ENCODE measurements at regions not wholly inside any gene's neighbourhood (a gene's known extent, or its start where the extent isn't known, plus 50 kb on each side); places are given as distances from the start of the nearest gene placed in this dataset.
A peak's percentile ranks its signal among the peaks of the same experiment; 100 is the strongest.

DNA sequence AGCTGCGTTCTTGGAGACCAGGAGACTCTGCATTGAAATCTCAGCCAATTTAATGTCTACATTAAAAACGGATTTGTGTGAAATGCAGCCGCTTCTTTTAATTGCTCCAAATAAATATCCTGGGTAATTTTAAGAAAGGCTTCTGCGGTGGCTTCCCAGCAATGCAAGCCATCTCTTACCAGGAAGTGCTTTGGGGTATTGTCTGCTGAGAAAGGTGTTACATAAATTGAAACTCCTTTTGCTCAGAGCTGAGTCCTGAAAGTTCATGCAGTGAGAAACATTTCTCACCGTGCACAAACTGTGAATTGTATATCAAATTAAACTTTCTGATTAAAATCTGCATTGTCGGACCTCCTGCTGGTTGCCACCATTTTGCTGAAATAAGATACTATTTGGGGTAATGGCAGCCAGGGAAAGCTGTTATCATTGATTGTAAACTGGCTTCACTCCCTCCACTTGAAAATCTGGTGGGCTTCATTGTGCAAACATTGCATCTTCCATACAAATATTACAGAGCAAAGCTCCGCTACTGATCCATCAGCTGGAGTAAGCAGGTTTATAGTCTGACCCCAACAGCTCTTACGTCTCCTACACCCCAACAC is 59.5 kb downstream of the ZIC5 start:
- no peak for DNase-seq

DNA sequence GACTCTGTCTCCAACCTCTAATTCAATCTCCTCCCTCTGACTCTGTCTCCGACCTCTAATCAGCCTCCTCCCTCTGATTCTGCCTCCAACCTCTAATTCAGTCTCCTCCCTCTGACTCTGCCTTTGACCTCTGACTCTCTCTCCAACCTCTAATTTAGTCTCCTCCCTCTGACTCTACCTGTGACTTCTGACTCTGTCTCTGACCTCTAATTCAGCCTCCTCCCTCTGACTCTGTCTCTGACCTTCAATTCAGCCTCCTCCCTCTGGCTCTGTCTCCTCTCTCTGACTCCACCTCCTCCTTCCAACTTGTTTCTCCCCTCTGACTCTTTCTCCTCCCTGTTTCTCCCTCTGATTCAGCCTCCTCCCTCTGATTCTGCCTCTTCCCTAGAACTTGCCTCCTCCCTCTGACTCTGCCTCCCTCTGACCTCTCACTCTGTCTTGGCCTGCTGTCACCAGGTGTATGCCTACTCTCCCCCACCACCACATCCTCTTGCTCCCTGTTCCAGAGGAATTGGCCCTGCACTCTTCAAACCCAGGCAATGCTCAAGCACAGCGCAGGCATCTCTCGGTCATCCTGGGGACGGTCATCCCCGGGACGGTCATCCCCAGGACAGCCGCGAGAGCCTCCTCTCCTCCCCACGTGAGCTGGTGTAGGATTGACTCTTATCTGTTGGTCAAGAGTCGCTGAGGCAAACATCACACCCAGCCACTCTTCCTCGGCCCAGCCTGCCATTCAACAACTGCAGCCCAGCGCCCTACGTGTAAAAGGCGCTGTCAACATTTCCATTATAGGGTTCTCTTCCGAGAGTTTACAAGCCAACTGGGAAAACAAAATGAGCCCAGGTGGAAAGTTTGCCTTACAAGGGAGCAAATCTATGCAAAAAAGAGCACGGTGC is 60.2 kb downstream of the ZIC5 start:
- no peak for DNase-seq

GRCh38 chr13:99909836-99910619 is 61.5 kb downstream of the ZIC5 start:
- DNase-seq: no peak

- peak; percentile 5 for DNase-seq
These were observed 62.3 kb downstream of the ZIC5 start for GRCh38 chr13:99909097-99909835.

DNA sequence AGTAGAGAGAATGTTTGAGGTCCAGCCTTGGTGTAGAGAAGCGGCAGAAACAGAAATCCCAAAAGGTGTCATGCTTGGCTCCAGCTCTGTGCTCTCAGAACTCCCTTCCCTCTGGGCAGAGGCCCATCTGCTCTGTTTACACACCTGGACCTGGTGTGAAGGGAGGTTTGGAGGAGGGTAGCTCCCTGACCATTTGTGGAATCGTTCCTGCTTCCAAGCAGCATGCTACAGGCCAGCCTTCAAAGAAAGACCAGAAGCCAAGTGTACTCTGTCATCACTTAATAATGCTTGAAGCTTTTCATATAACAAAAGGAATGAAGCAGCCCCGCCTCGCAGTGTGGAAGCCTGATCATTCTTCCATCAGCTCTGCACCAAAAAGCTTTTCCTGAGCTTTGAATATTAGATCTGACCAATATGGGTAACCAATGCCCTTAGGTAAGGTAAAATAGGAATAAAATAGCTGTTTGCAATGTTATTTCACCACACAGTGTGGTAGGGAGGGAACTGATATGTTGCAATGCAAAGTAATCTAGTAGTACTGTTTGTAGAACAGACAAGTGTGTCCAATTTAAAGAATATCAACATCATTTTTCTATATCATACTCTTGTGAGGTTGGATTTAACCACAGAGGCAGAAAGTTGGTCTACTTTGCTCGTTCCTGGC is 63.3 kb downstream of the ZIC5 start:
- peak; percentile 14 for DNase-seq

- peak; percentile 10 for DNase-seq
These were observed 63.9 kb downstream of the ZIC5 start for GRCh38 chr13:99907627-99908026.

GRCh38 chr13:99907038-99907437 is 64.5 kb downstream of the ZIC5 start:
- no peak for DNase-seq

DNA sequence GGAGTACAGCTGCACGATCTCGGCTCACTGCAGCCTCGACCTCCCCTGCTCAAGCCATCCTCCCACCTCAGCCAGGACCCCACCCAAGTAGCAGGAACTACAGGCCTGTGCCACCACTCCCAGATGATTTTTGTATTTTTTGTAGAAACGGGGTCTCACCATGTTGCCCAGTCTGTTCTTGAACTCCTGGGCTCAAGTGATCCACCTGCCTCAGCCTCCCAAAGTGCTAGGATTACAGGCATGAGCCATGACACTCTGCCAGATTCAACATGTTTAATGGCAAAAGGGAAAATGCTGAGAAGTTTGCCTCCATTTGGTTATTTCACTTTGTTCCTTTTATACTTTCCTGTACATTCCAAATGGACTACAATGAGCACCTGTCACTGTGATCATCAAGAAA is 65.8 kb downstream of the ZIC5 start:
- peak; percentile 13 for DNase-seq

- DNase-seq: peak; percentile 5
These were observed 66.3 kb downstream of the ZIC5 start for GRCh38 chr13:99905224-99905623.

- no peak for DNase-seq
These were observed 68.4 kb downstream of the ZIC5 start for GRCh38 chr13:99903140-99903539.

- DNase-seq: no peak
These were observed 68.9 kb downstream of the ZIC5 start for GRCh38 chr13:99902657-99903056.

DNA sequence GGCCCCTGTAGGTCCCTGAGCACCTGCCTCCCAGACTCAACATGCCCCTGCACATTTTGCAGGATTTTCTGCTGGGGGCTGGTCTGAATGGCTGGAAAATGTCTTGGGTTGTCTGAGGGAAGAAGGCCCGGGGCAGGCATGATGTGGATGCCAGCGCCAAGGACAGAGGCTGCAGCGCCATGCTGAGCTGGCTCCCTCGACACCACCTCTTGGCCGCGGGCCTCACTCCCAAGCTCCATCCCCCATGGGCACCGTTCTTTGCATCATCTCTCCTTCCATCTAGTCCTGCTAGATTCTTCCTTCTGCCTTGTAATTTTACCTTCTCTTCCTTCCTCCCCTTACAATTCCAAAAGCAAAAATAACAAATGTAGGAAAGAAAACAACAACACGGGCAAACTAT is 70.6 kb downstream of the ZIC5 start:
- no peak for DNase-seq

DNA sequence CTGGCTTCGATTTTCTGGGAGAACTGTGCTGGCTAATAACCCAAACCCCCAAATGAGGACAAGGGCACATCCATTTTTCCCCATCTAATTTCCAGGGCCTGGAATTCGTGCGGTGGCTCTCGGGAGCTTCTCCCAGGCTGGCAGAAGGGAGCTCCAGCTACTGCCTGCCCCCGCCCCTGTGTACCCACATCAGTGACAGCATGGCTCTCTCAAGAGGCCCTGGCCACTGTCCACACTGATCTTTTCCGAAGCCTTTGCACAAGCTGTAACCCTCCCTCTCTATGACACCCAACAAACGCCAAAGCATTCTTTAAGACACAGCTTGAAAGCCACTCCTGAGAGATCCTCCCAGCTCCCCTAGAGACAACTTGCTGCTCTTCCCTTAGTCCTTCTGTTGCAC is 73.1 kb downstream of the ZIC5 start:
- DNase-seq: no peak

GRCh38 chr13:99897076-99897440 is 74.5 kb downstream of the ZIC5 start:
- DNase-seq: no peak

- no peak for DNase-seq
These were observed 75.0 kb downstream of the ZIC5 start for GRCh38 chr13:99896369-99897075.

DNA sequence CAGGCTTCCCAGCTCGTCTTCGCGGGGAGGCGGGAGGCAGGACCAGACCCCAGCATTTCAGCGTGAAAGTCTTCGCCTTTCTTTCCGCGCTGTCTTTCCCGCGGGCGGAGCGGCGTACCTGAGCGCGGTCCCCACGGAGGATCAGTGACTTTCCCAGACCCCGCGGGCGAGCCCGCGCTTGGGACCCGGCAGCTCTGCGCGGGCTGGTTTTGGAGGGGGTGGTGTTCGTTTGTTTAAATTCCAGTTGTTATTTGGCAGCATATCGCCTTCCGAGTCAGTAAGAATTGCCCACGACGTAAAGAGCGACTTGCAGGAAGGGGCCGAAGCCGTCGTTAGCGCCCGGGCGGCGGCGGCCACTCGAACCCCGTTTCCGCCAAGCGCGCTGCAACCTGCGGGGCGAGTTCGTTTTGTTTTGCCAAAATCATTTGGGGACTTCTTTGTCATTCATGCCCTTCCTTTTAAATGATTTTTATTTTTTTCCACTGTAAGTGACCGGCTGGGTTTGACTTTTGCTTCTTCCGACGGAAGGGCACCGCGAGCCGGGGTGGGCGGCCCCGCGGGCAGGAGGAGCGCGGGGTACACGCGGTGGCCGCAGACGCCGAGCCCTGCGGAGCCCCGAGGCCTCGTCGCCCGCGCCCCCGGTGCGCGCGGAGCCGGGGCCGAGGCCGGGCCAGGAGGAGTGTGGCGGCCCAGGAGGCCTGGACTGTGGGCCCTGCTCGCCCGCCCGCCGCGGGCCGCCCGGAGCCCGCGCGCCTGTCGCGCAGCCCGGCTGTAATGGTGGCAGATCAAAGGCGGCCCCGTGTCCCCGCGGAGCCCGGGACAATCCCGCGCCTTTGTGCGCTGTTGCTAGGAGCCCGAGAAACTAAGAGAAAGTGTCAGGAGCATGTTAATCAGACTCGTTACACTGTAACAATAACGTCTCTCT is 75.9 kb downstream of the ZIC5 start:
- peak; percentile 66 for DNase-seq

DNA sequence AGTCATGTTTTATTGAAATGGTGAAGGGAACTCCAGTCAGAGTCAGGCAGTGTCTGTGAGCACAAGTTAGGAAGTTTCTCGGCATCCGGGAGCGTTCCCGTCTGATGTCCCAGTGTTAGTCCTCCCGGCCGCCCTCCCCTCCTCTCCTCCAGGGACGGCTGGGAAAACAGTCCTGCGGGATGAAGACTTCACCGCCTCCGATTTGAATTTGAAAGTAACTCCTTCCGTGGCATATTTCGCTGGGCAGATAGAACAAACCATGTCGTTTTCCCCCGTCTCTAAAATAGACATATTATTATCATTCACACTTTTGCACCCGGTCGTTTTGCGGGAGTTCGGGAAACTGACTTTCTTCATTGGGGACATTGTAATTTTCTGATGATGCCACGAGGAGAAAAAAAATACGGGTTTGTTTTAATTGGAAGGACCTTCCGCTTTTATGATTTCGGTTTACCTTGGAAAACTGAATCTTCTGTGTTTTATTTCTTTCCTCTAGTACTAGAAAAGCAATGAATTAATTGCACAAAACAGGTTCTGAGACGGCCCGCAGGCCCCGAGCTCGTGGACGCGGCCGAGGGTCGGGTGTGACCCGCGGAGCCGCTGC is 76.6 kb downstream of the ZIC5 start:
- no peak for DNase-seq

GRCh38 chr13:99894105-99894839 is 77.3 kb downstream of the ZIC5 start:
- DNase-seq: no peak

DNA sequence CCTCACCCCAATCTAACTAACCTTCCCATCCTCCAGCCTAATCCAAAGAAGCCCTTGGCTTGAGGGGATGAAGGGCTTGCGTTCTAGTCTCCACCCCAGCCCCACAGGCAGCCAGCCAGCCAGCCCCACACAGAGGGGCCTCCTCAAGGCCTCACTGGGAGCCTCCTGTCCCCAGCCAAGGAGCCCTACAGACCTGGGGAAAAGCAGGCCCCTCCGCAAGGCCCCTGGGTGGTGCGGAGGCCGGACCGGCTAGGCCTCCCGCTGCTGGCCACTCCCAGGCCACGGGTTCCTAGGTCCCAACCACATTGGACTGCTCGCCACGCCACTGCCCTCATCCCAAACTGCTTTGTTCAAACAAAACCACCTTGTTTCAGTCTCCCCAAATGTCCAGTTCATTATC is 78.0 kb downstream of the ZIC5 start:
- no peak for DNase-seq

Measured in activated effector memory CD4-positive, alpha-beta T cell treated with anti-CD3 and anti-CD28 coated beads, Interleukin-2, amount 50 U/mL, for 16 hours (primary cell).